Ureter (tissue), 1 donor: ENCODE measurements at regions not wholly inside any gene's neighbourhood (a gene's known extent, or its start where the extent isn't known, plus 50 kb on each side); places are given as distances from the start of the nearest gene placed in this dataset.
A peak's percentile ranks its signal among the peaks of the same experiment; 100 is the strongest.

Experiments
- DNase-seq: peaks from one replicate; pipeline ENCODE4 v3.0.0-alpha.2; 2020; ENCODE audit warnings: low spot score
- donor health status: DM: yes; HTN: yes; CAD: no.

DNA sequence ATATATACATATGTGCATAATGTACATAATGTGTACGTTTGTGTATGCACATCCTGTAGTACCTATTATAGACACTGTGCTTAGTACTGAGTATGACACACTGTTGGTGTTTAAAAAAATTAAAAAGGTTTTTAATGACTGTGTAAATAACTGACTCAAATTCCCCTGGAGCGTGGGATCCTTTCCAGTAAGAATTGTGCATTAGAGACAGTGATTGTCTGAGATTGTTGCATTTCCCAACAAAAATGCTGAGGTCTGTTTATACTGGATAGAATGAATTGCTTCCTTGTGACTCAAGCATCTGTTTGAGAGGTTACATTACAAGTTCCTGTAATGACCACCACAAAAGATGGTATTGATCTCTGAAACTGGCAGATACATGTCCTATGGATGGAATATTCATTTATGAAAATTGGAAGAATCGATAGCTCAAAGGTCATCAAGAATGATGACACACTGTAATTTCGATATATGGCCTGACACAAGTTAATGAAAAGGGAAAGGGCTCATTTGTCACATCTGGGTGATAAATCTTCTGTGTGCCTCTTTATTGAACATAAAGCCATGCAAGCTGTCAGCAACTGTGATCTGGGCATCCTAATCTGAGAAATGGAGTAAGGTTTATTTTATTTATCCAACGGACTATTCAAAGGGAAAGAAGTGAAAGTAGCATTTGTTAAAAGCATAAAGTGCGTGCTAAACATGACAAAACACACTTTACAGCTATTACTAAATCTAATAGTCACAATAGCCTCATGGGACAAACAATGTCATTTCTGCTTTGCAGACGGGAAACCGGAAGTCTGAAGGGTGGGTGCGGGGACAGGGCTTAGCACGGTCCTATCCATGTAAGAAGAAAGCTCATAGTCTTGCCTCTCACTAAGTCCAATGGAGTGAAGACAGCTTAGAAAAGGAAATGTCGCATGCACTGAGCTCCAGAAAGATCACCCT lies 228.8 kb downstream of the CDH11 start:
- no peak for DNase-seq

DNA sequence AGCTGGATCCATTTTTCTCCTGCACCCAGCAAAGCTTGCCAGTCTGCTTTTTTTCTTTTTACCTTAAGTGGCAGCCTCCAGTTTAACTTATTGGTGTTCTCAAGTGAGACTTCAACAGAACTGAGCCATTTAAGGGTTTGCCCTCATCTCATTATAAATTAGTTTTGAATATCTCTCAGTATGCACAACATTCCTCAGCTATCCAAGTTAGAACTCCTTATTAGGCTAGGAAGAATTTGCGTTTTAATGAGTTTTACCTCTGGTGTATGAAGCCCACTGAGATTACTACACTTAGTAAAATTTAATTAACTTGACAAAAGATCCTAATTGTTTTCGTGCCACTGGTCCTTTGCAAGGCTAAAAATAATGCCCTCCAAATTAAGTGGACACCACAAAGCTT lies 232.4 kb downstream of the CDH11 start:
- no peak for DNase-seq

DNA sequence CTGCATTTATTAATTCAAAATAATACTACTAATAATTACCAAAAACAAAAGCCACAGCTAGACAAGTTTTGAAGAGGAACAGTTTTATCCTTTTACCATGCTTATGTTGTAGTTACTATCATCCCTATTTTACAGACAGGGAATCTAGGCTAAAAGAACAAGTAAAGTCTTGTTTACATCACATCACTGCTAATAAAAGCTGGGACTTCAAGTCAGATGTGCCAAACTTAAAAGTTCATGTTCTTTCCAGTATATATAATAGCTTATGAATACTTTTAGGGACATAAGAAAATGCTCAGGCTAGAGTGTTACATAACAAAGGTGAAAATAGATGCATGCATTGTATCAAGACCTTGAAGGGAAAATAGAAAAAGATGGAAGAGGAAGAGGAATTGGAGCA lies 234.2 kb downstream of the CDH11 start:
- no peak for DNase-seq

DNA sequence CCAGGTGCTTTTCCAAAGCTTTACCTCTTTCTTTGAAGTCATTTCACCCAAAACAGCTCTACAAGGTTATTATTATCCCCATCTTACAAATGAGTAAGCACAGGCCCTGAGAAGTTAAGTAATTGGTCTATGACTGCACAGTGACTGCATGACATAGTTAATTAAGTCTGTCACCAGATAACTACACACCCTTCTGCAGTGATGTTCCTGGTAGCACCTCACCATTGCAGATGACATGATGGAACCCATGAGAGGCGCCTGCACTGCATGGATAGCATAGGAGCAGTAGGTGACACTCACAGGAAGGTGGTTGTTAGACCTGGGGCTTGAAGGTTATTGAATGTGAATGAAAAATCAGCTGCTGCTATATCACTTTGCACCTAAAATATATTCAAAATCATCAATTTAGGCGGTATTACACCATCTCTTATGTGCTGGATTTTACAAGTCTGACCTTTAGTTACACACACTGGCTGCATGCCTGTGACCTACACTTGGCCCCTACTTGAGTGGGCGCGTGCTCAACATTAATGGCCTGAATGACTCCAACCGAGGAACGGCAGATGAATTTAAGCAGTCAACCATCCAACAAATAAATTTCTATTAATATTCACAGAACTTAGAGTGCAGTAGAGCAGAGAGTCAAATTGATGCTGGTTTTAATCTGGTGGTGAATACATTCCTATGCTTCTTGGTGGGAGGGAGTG lies 239.6 kb downstream of the CDH11 start:
- DNase-seq, result peak; percentile 48

DNA sequence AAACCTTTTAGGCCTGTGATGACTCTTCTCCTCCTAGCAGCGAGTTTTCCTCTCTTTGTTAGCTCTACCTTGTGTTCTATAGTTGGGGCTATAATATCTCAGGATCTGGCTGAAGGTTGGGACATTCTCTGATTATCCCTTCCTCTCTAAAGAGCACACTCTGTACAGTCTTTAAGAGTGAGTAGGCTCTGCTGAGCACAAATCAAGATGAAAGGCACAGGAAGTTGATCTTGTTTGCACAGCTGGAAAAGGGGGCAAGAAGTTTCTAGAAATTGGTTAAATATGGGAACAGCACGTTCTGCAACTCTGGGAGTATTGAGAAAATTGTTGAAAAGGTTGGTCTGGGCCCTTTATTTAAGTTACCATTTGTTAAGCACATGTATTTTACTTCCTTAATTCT lies 240.9 kb downstream of the CDH11 start:
- DNase-seq, result no peak

DNA sequence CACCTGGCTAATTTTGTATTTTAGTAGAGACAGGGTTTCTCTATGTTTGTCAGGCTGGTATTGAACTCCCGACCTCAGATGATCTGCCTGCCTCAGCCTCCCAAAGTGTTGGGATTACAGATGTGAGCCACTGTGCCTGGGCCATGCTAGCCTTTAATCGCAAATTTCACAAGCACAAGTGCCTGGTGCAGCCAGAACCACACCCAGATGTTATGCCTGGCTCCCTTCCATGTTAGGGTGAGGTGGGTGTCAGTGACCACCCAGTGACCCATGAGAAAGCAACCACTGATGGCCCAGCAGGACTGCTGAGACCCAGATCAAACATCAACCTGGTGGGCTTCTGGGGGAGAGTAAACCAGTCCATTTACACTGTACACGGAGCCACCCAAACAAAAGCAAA lies 241.9 kb downstream of the CDH11 start:
- DNase-seq, result no peak

DNA sequence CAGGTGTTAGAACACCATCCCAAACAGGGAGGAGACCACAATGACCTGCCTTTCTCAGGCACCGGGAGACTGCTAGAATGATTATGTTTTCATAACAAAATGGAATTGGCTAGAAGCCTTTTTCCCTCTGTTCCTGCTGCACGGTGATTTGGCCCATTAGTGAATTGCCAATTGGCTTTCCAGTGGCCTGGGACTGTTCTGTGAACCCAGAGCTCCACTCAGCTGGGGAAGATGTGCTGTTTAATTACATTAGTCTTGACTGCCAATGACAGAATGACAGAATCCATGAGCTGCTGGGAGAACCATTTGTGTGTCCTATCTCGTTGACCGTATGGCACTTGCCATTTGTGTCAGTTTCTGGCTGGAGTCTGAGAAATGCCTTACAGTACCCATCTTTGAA lies 242.9 kb downstream of the CDH11 start:
- DNase-seq, result no peak

DNA sequence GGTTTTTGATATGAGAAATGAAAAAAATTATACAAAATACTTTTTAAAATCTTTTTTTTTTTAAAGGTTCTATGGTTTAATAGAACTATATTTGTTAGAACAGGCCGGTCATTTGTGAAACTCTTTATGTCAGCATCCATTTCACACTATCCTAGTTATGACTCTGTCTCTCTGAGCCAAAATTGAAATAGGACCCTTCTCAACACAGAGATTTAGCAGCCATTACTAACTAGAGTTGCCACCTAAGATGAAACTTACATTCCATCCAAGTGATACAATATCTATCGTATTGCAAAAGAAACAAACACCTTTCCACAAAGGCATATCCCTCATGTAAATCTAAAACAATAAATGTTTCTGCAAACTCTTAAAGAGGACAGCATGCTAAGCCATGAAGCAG lies 249.8 kb downstream of the CDH11 start:
- no peak for DNase-seq

DNA sequence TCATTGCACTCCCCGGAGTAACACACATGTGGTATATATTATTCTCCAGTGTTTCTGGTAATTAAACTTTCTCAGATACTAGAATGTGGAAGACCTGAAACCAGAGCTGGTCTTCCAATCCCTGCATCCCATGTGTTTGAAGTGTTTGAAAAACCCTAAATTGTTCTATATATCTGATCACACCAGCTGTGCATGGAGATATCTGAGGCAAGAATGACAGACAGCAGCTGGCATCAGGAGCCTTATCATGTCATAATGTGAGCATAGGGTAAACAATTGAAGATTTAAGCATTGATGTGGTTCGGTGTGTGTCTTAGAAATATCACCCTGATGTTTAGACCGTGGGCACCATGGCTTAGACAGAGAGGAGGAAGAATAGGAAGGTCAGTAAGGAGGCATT lies 251.0 kb downstream of the CDH11 start:
- DNase-seq, result no peak

DNA sequence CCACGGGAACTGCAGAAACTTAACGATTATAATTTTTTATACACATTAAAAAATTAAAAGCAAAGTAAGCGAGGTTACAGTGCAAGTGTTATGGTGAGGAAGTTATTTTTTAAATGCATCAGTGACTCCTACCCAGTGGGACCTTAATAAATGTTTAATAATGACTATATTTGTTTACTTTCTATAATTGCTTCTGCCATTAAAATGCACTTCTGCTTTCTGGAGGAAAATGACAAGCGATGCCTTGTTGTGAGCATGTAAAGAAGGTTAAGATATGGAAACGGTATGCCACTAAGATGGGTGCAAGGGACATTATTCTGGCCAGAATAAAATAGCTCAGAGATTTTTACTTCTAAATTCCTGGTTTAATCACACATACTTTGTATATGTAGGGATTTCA lies 252.1 kb downstream of the CDH11 start:
- DNase-seq, result no peak

DNA sequence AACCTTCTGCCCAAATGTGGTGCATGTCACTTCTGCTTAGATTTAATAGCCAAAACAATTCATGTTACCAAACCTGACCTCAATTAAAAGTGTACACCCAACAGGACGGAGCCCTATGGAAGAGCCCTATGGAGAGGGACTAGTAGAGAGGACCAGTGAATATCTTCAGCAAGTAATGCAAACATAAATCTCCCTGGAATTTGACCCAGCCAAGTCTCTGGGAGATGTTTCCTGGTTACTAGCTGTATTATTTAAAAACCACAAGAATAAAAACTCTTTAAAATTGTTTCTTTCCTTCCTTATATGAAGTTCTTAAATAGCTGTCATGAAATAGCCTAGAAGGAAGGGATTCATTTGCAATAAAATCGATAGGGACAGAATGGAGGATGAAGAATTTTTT lies 255.8 kb downstream of the CDH11 start:
- DNase-seq, result no peak

DNA sequence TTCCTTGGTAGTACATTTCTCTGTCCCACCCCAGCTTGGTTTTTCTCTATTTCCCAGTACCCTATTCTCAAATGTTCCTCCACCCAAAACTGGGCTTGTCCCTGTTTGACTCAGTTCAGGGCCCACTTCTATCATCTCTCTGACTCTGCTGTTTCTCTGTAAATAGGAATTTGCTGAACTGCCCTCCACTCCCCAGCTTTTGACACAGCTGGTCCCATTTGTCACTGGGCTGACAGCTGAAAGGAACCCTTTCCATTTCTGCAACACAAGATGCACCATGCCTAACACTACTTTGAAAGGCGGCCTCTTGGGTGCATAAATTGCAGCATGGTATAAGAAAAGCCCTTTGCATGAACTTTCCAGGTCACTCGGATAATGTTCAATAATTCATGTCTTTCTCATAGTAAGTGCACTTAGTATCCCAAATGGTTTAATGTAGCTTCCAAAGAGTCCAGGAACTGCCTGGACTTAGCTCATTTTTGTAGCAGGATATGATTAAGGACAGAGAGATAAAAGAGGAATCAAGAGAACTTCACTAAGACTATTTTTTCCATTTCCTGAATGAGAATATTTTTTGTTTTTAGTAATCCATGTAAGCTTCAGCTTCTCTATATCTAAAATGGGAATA lies 256.7 kb downstream of the CDH11 start:
- DNase-seq, result no peak

DNA sequence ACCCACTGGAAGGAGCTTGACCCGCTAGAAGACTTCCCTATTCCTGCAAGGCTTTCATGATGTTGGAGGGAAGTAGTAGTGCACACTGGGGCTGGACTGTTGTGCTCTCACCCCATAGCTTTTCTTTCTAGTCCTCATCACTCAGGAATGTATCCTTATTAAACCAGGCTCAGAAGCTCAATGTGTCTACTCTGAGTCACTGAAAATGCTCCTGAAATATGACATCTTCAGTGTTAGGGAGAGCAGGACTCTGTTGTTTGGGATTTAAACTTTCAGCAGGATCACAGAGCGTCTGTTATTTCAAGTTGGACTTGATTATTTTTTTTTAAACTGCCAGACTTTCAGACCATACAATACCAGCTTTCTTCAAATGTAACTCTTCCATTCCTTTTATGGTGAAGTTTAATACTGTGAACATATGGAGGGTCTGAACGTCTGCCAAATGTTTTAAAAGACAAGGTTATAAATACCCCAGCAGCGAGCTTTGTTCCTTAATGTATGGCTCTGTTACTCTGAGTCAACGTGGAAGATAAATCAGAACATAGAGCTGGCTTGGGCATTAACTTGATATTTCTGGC lies 257.5 kb downstream of the CDH11 start:
- no peak for DNase-seq

DNA sequence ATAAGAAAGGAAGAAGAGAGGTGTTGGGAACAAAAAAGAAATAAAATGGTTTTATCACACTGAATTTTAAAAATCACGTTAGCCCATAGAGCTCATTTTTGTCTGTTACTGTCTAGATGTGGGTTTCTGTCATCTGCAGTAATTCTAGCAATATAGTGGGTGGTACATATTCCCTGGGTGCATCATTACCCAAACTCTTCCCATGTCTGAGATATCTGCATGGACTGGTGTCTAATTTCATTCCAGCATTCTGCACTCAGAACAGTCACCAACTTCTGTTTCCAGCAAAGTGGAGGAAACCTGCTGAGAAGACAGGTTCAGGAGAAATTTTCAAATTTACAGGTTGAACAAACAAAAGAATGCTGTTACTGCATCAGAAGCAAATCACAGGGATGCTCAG lies 263.8 kb downstream of the CDH11 start:
- DNase-seq, result no peak

DNA sequence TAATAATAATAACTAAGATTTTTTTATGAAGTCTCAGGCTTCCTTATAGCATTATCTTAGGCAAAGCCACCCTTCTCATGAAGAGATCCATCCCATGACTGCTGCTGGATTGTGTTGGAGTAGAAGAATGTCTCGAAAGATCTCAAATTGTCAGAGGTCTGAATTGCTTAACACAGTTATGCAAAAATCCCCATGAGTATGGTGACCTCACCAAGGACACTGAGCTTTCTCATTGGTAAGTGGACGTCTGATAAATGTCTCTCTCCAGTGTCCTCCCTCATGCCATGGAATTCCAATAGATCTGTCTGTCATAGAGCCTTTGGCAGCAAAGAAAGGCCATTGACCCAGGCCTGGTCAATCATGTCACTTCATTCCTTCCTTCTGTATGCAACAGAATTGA lies 264.5 kb downstream of the CDH11 start:
- DNase-seq, result no peak

DNA sequence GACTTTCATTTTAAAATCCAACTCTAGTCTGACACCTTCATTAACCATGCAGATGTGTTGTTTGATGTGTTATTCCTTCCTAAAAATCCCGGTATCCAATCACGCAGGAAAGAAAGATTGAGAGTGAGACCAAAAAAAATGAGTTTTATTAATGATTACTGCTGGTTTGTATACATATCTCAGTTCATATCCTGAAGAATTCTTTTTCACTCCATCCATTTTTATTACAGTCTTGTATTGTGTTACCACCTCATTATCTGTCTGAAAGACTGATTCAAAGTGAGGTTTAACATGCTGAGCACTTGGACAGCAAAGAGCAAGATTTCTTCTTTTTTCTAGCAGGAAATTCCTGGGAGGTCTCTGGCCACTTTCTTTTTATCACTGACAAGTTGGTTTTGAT lies 268.3 kb downstream of the CDH11 start:
- DNase-seq, result no peak

DNA sequence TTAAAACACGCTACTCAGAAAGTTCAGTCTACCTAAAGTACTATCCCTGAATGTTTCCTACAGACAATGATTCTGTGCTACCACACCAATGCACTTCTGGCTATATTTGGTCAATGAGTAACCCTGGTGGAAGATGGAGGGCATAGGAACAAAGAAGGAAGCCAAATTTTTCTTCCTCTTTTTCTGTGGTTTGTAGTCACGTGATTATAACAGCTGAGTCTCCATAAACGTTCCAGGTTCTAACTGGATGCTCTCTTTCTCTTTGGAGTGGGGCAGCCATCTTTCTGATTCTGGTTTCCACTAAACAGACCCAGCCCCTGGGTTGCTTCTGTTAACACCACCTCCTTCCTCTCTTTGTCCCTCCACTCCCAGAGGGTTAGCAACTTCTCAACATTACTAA lies 274.9 kb downstream of the CDH11 start:
- DNase-seq, result no peak

DNA sequence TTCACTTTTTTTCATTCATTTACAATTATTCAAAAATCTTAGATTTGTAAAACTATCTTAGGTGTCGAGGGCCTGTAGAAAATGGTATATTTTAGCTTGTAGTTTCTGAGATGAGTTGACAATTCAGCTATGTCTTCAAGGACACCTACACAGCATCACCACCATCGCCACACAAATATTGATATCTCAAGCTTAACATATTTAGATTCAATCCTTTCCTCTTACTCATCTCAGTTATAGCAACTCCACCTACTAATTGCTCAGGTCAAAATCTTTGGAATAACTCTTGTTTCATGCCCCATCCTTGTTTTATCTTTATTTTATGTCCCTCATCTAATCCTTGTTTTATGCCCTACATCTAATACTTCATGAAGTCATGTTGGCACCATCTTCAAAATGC lies 276.8 kb downstream of the CDH11 start:
- no peak for DNase-seq

DNA sequence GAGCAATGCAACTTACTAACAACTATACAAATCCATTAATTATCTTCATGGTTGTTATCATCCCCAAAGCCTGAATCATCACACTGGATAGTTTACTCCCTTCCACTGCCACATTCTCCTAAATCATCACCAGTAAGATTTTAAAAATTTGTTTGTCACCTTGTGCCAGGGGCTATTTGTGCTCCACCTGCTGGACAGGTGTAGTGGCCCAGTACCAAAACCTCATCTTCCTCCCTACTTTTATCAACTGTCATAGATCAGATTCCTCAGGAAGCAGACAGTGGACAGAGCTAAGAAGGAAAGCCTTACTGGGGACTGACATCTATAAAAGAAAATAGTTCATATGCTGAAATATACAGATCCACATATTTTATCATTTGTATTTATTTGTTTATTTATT lies 280.4 kb downstream of the CDH11 start:
- DNase-seq, result no peak

DNA sequence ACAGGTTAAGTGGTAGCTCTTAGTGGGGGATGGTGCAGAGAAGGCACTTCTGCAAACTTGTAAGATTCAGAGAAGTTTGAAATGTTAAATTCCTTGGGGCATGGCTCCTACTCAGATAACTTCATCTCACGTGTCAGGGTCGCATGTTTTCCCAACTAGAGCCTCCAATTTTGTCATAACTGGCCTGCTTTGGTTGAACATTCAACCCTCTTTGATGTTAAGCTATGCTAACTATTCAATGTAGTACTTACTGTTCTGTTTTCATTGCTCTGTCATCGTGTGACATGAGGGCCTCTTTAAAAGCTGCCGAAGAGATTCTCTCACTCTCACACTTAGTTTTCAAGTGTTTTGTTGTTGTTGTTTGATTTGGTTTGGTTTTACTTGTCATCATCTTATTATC lies 280.8 kb downstream of the CDH11 start:
- no peak for DNase-seq

DNA sequence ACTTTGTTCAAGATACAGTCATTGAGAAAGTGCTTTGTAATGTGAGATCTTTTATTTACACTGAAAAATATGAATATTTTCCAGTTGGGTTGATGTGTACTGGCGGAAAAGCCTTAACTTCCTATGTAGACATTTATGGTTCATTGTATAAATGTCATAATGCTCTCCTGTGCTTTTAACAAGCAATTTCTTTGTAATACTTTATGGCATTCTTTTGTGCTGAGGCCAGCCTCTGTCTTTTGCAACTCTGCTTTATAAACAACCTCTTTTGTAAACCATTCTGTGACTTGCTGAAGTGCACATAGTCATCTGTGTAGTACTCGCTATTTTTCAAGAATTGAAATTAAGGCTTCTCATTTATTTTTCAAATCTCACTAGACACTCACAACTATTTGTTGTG lies 291.2 kb downstream of the CDH11 start:
- no peak for DNase-seq

DNA sequence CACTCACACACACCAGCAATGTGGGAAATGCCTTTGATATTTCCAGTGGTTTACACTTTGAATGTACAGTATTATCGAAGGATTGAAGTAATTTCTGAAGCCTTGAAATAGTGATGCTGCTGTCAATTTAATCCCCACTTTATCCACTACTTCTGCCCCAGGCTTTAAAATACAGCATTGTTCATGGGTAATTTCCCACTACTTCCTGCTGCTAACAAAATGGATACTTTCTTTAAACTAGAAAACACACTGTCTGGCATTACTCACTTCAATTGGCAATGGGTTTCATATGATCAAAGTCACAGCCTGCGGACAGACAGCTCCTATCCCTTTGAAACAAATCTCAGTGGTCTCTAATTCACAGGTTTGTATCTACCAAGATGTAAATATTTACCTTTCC lies 292.2 kb downstream of the CDH11 start:
- DNase-seq, result no peak

DNA sequence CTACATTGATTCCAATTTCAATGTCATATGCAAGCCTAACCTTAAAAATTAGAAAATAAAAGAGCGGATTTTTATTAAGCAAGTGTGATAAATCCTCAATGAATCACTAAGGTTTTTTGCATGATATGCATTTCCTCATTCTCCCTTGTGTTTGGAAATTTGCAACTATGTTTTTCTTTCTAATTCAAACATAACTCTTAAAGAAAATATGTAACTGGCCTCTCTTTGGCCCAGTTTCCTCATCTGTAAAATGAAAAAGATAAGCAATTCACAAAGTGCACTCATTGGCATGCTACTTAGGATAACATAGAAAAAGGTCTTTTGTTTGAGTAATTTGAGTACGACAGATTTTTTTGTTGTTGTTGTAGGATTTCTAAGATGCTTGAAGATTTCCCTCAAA lies 295.5 kb downstream of the CDH11 start:
- no peak for DNase-seq
